Stomach (tissue), 8 donors: ENCODE measurements at regions not wholly inside any gene's neighbourhood (a gene's known extent, or its start where the extent isn't known, plus 50 kb on each side); places are given as distances from the start of the nearest gene placed in this dataset.

Experiments used
- DNase-seq, 2 donors: peaks; one replicate each; pipeline versions ENCODE4 v3.0.0 to v3.0.0-alpha.2; 2013 to 2019
- H3K27ac ChIP-seq, 5 donors: fragments of 200-600 bp in 4 of 5; sonication (generic) in 4 of 5; one replicate each; pipeline ENCODE4 v1.5.1; 2013 to 2019; ENCODE audit warnings: mild to moderate bottlenecking in 1 of 5, moderate library complexity in 1 of 5
- H3K27me3 ChIP-seq, 3 donors: fragments of 200-600 bp; sonication (generic); one replicate each; pipeline ENCODE4 v1.5.1; 2017 to 2019; ENCODE audit warnings: mixed run types in 1 of 3
- H3K36me3 ChIP-seq, 4 donors: fragments of 200-600 bp; sonication (generic); 1 replicate in 3 of 4; 2 replicates in 1 of 4; pipeline ENCODE4 v1.5.1; 2016 to 2019
- H3K4me1 ChIP-seq, 4 donors: fragments of 200-600 bp; sonication (generic); one replicate each; pipeline ENCODE4 v1.5.1; 2016 to 2019
- H3K4me3 ChIP-seq, 4 donors: fragments of 200-600 bp; sonication (generic) in 3 of 4; one replicate each; pipeline ENCODE4 v1.5.1; 2016 to 2019; ENCODE audit warnings: mild to moderate bottlenecking in 1 of 4
- H3K9me3 ChIP-seq, 4 donors: fragments of 200-600 bp; sonication (generic); one replicate each; pipeline ENCODE4 v1.5.1; 2016 to 2019
- CTCF ChIP-seq, 7 experiments: fragments of 450-650 bp in 4 of 7; fragments of 200-600 bp in 3 of 7; sonication (generic) in 3 of 7; IDR thresholded peaks; one replicate each; pipeline ENCODE4 v1.5.1; 2016 to 2019; ENCODE audit warnings: antibody characterized with exemption in 7 of 7, control low read depth in 2 of 7, mild to moderate bottlenecking in 1 of 7
- EP300 ChIP-seq: sonication (generic); formaldehyde crosslinking; IDR thresholded peaks from one replicate; pipeline ENCODE4 v1.6.1; 2017; ENCODE audit warnings: antibody characterized with exemption
- POLR2A ChIP-seq, 4 donors: fragments of 450-650 bp; IDR thresholded peaks; one replicate each; pipeline ENCODE4 v1.6.1; 2016; ENCODE audit warnings: antibody characterized with exemption in 4 of 4, control low read depth in 2 of 4, mild to moderate bottlenecking in 1 of 4, moderate library complexity in 1 of 4
- POLR2AphosphoS5 ChIP-seq, 3 donors: sonication (generic); formaldehyde crosslinking; IDR thresholded peaks; one replicate each; pipeline ENCODE4 v1.6.1; 2016; ENCODE audit warnings: antibody characterized with exemption in 3 of 3
- WGBS, 5 donors: extraction: QIAGEN DNeasy Blood & Tissue Kit in 3 of 5; methylation state at CpG; one replicate each; pipeline versions ENCODE4 v1.1.5 to v1.1.7; 2013 to 2018; 5-methylcytosine and 5-hydroxymethylcytosine counted together
- intact Hi-C: fragments of 100-400 bp; cut with DNase I; formaldehyde crosslinking; loops from one replicate; pipeline ENCODE4 v1.15.1; 2023; ENCODE audit warnings: low total_unique reads
- donor health status: healthy with polysubstance abuse.
- donor health status: Bipolar disorder and iron deficiency.
- donor health status: healthy.

GRCh38 chr21:35338281-35338680 is 289.2 kb upstream of the RUNX1 start:
- no peak for DNase-seq
- WGBS, 5 donors = 84 to 100% (median 88%) methylated on average over 1 of the region's 1 CpG
- no peak for TF ChIP-seq POLR2A (IDR thresholded peaks at IDR 0.05)
- no peak for TF ChIP-seq CTCF (IDR thresholded peaks at IDR 0.05)
- no peak for TF ChIP-seq EP300
- TF ChIP-seq POLR2AphosphoS5 (IDR thresholded peaks at IDR 0.05) = no peak
- Histone ChIP-seq H3K36me3 (no peaks in the 10 kb centered on the region), H3K27ac (no peak overlapping the region), H3K4me3 (no peak overlapping the region), H3K27me3 (no peaks in the 10 kb centered on the region), H3K4me1 (peaks cover 0 to 2% (median under 1%) of the 10 kb centered on the region in 4 donors), H3K9me3 (no peaks in the 10 kb centered on the region)
- intact Hi-C loops = no loop called here

GRCh38 chr21:35337573-35337972 is 288.5 kb upstream of the RUNX1 start:
- 95 to 98% (median 96%) methylated on average over 7 of the region's 7 CpGs for WGBS, 5 donors
- no peak overlapping the region for H3K4me3 ChIP-seq
- H3K27me3 ChIP-seq = no peaks in the 10 kb centered on the region
- H3K36me3 ChIP-seq = no peaks in the 10 kb centered on the region
- H3K9me3 ChIP-seq = no peaks in the 10 kb centered on the region
- intact Hi-C loops = no loop called here
- DNase-seq = no peak
- no peaks in the 10 kb centered on the region for H3K4me1 ChIP-seq
- TF ChIP-seq CTCF (IDR thresholded peaks at IDR 0.05) (no peak), POLR2A (IDR thresholded peaks at IDR 0.05) (no peak), POLR2AphosphoS5 (IDR thresholded peaks at IDR 0.05) (no peak), EP300 (no peak)
- no peak overlapping the region for H3K27ac ChIP-seq

- no peak for DNase-seq
- H3K27me3 ChIP-seq = no peaks in the 10 kb centered on the region
- H3K36me3 ChIP-seq = no peaks in the 10 kb centered on the region
- no peak overlapping the region for H3K4me3 ChIP-seq
- TF ChIP-seq POLR2AphosphoS5 (IDR thresholded peaks at IDR 0.05) (no peak), CTCF (IDR thresholded peaks at IDR 0.05) (no peak), EP300 (no peak), POLR2A (IDR thresholded peaks at IDR 0.05) (no peak)
- no peak overlapping the region for H3K27ac ChIP-seq
- no peaks in the 10 kb centered on the region for H3K4me1 ChIP-seq
- intact Hi-C loops = no loop called here
- no peaks in the 10 kb centered on the region for H3K9me3 ChIP-seq
- 80 to 97% (median 93%) methylated on average over 2 of the region's 2 CpGs for WGBS, 5 donors
These were observed 287.4 kb upstream of the RUNX1 start for GRCh38 chr21:35336534-35336933.

GRCh38 chr21:35335951-35336446 is 286.9 kb upstream of the RUNX1 start:
- WGBS, 5 donors = 91 to 98% (median 93%) methylated on average over 3 of the region's 3 CpGs
- intact Hi-C loops = no loop called here
- no peaks in the 10 kb centered on the region for H3K4me1 ChIP-seq
- H3K27ac ChIP-seq = no peak overlapping the region
- no peak for DNase-seq
- no peaks in the 10 kb centered on the region for H3K27me3 ChIP-seq
- H3K9me3 ChIP-seq = no peaks in the 10 kb centered on the region
- TF ChIP-seq POLR2A (IDR thresholded peaks at IDR 0.05) = no peak
- no peak for TF ChIP-seq CTCF (IDR thresholded peaks at IDR 0.05)
- no peak for TF ChIP-seq EP300
- TF ChIP-seq POLR2AphosphoS5 (IDR thresholded peaks at IDR 0.05) = no peak
- H3K4me3 ChIP-seq = no peak overlapping the region
- H3K36me3 ChIP-seq = no peaks in the 10 kb centered on the region
